Keratinocyte (primary cell): ENCODE measurements at regions not wholly inside any gene's neighbourhood (a gene's known extent, or its start where the extent isn't known, plus 50 kb on each side); places are given as distances from the start of the nearest gene placed in this dataset.

Source experiments
- DNase-seq: peaks from one replicate; pipeline ENCODE4 v3.0.0-alpha.2; 2011; ENCODE audit warnings: low read depth, missing footprints, low spot score
- FAIRE-seq: peaks from 2 replicates; lab custom pipeline; 2011; peaks lifted over from hg19 to GRCh38; lab: Jason Lieb, UNC
- H2AFZ ChIP-seq: 2 replicates; pipeline ENCODE4 v1.6.0; 2012; ENCODE audit warnings: low read length, control low read depth, inconsistent platforms; ENCODE audit not compliant: control insufficient read depth
- H3K27ac ChIP-seq: 2 replicates; pipeline ENCODE4 v1.5.1; 2011; ENCODE audit warnings: low read length; ENCODE audit not compliant: control insufficient read depth, insufficient read depth
- H3K27me3 ChIP-seq: 3 replicates; pipeline ENCODE4 v1.6.0; 2011; ENCODE audit warnings: low read length; ENCODE audit not compliant: control insufficient read depth, insufficient read depth; ENCODE audit errors: extremely low read depth
- H3K36me3 ChIP-seq, 2 experiments: 2 replicates in 1 of 2; 3 replicates in 1 of 2; pipeline ENCODE4 v1.5.1; 2011; ENCODE audit warnings: low read length in 2 of 2, mild to moderate bottlenecking in 1 of 2; ENCODE audit not compliant: control insufficient read depth in 2 of 2, insufficient read depth in 2 of 2; ENCODE audit errors: extremely low read depth in 1 of 2
- H3K4me1 ChIP-seq: 3 replicates; pipeline ENCODE4 v1.5.1; 2011; ENCODE audit warnings: low read length; ENCODE audit not compliant: control insufficient read depth, insufficient read depth; ENCODE audit errors: extremely low read depth
- H3K4me2 ChIP-seq: 3 replicates; pipeline ENCODE4 v1.6.0; 2011; ENCODE audit warnings: low read depth, low read length; ENCODE audit not compliant: control insufficient read depth, insufficient read depth; ENCODE audit errors: extremely low read depth
- H3K4me3 ChIP-seq, 3 experiments: fragments of 200-600 bp in 1 of 3; sonication (generic) in 1 of 3; 2 replicates in 2 of 3; 3 replicates in 1 of 3; pipeline ENCODE4 v1.5.1; 2011 to 2016; ENCODE audit warnings: low read length in 3 of 3, mild to moderate bottlenecking in 3 of 3, control low read depth in 2 of 3, inconsistent platforms in 1 of 3, low read depth in 1 of 3, mixed read lengths in 1 of 3, mixed run types in 1 of 3, moderate library complexity in 1 of 3; ENCODE audit not compliant: control insufficient read depth in 2 of 3, insufficient read depth in 2 of 3; ENCODE audit errors: extremely low read depth in 1 of 3
- H3K79me2 ChIP-seq: 2 replicates; pipeline ENCODE4 v1.6.0; 2012; ENCODE audit warnings: low read length; ENCODE audit not compliant: control insufficient read depth, insufficient read depth
- H3K9ac ChIP-seq: 3 replicates; pipeline ENCODE4 v1.6.0; 2011; ENCODE audit warnings: low read length; ENCODE audit not compliant: control insufficient read depth, insufficient read depth; ENCODE audit errors: extremely low read depth
- H3K9me1 ChIP-seq: 3 replicates; pipeline ENCODE4 v1.6.0; 2011; ENCODE audit warnings: low read length; ENCODE audit not compliant: control insufficient read depth, insufficient read depth; ENCODE audit errors: extremely low read depth
- H3K9me3 ChIP-seq: 2 replicates; pipeline ENCODE4 v1.5.1; 2012; ENCODE audit warnings: low read depth, low read length; ENCODE audit not compliant: control insufficient read depth
- H4K20me1 ChIP-seq: 3 replicates; pipeline ENCODE4 v1.6.0; 2011; ENCODE audit warnings: low read length; ENCODE audit not compliant: control insufficient read depth, insufficient read depth; ENCODE audit errors: extremely low read depth
- EZH2 ChIP-seq: IDR thresholded peaks from one replicate; pipeline ENCODE4 v1.6.1; 2012; ENCODE audit warnings: inconsistent platforms, mild to moderate bottlenecking, low read length, moderate library complexity
- dilution Hi-C: fragments of 300-500 bp; cut with MboI; formaldehyde crosslinking; loops from one replicate; pipeline ENCODE4 v1.7.0; 2020; ENCODE audit warnings: low sequenced_read_pairs; ENCODE audit not compliant: extremely low pct_ligation_motif_present
- TF ChIP-seq, protein P1 (sequence below), 3 experiments: IDR thresholded peaks in 1 of 3; conservative IDR thresholded peaks in 1 of 3; optimal IDR thresholded peaks in 1 of 3; 2 replicates in 2 of 3; 3 replicates in 1 of 3; pipeline versions ENCODE3 to v1.5.1; 2011; ENCODE audit warnings: low read length in 3 of 3, mild to moderate bottlenecking in 3 of 3, moderate library complexity in 2 of 3, control low read depth in 1 of 3, inconsistent platforms in 1 of 3; ENCODE audit not compliant: insufficient read depth in 2 of 3; ENCODE audit errors: extremely low read depth in 1 of 3

DNA sequence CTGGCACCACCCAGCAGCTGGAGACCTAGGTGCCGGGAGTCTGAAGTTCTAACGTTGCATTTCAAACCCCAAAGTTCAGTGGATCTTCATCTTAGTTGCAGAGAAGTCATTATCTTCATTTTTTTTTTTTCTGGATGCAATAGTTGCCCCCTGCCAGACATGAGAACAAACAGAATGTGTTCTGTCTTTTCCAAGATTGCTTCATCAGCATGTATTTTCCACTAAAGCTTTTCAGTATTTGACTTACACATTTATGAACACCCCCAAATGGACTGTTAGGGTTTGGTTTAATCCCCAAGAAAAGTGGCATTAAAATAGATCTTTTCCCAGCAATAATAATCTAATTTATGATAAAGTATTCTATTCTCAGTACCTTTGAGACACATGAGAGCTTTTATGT lies 135.2 kb upstream of the OSMR start:
- Histone ChIP-seq H3K9me3 (no peaks in the 10 kb centered on the region), H3K9me1 (no peaks in the 10 kb centered on the region), H3K9ac (no peak overlapping the region), H3K4me3 (no peak overlapping the region), H3K4me2 (no peak overlapping the region), H3K4me1 (no peaks in the 10 kb centered on the region), H3K27me3 (no peaks in the 10 kb centered on the region), H3K27ac (no peak overlapping the region), H2AFZ (no peak overlapping the region), H3K79me2 (no peaks in the 10 kb centered on the region), H4K20me1 (no peaks in the 10 kb centered on the region), H3K36me3 (no peaks in the 10 kb centered on the region)
- TF ChIP-seq, protein P1, sequence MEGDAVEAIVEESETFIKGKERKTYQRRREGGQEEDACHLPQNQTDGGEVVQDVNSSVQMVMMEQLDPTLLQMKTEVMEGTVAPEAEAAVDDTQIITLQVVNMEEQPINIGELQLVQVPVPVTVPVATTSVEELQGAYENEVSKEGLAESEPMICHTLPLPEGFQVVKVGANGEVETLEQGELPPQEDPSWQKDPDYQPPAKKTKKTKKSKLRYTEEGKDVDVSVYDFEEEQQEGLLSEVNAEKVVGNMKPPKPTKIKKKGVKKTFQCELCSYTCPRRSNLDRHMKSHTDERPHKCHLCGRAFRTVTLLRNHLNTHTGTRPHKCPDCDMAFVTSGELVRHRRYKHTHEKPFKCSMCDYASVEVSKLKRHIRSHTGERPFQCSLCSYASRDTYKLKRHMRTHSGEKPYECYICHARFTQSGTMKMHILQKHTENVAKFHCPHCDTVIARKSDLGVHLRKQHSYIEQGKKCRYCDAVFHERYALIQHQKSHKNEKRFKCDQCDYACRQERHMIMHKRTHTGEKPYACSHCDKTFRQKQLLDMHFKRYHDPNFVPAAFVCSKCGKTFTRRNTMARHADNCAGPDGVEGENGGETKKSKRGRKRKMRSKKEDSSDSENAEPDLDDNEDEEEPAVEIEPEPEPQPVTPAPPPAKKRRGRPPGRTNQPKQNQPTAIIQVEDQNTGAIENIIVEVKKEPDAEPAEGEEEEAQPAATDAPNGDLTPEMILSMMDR (optimal IDR thresholded peaks at IDR 0.05 in 1 of 3, IDR thresholded peaks at IDR 0.05 in 1 of 3, conservative IDR thresholded peaks at IDR 0.05 in 1 of 3; ENCODE audit: extremely low read depth in 1 of 3, insufficient read depth in 2 of 3, low read length in 3 of 3) = no peak
- TF ChIP-seq EZH2 = no peak
- FAIRE-seq (no peak), DNase-seq (no peak)
- dilution Hi-C loops = no loop called here

GRCh38 chr5:38712391-38712790 lies 133.4 kb upstream of the OSMR start:
- Histone ChIP-seq H2AFZ (no peak overlapping the region), H3K4me1 (no peaks in the 10 kb centered on the region), H3K9me3 (no peaks in the 10 kb centered on the region), H3K79me2 (no peaks in the 10 kb centered on the region), H3K27me3 (no peaks in the 10 kb centered on the region), H3K4me2 (no peak overlapping the region), H3K9me1 (no peaks in the 10 kb centered on the region), H3K27ac (no peak overlapping the region), H3K9ac (no peak overlapping the region), H3K36me3 (no peaks in the 10 kb centered on the region), H3K4me3 (no peak overlapping the region), H4K20me1 (no peaks in the 10 kb centered on the region)
- TF ChIP-seq, protein P1 (optimal IDR thresholded peaks at IDR 0.05 in 1 of 3, IDR thresholded peaks at IDR 0.05 in 1 of 3, conservative IDR thresholded peaks at IDR 0.05 in 1 of 3; ENCODE audit: extremely low read depth in 1 of 3, insufficient read depth in 2 of 3, low read length in 3 of 3) = no peak
- no peak for TF ChIP-seq EZH2
- dilution Hi-C loops = no loop called here
- FAIRE-seq (no peak), DNase-seq (no peak)
